HG03108 (cell line): ENCODE measurements at regions not wholly inside any gene's neighbourhood (a gene's known extent, or its start where the extent isn't known, plus 50 kb on each side); places are given as distances from the start of the nearest gene placed in this dataset.
"Not testable (repeated sequence)": the region's sequence is repeated elsewhere in the genome, so short reads cannot be mapped to it uniquely, and the experiment has no call there.

Experiments used
- ATAC-seq: cut with Tn5 transposase; IDR thresholded peaks from one replicate; pipeline ENCODE4 v1.9.1; 2021; ENCODE audit warnings: moderate library complexity; ENCODE audit not compliant: unreplicated experiment

DNA sequence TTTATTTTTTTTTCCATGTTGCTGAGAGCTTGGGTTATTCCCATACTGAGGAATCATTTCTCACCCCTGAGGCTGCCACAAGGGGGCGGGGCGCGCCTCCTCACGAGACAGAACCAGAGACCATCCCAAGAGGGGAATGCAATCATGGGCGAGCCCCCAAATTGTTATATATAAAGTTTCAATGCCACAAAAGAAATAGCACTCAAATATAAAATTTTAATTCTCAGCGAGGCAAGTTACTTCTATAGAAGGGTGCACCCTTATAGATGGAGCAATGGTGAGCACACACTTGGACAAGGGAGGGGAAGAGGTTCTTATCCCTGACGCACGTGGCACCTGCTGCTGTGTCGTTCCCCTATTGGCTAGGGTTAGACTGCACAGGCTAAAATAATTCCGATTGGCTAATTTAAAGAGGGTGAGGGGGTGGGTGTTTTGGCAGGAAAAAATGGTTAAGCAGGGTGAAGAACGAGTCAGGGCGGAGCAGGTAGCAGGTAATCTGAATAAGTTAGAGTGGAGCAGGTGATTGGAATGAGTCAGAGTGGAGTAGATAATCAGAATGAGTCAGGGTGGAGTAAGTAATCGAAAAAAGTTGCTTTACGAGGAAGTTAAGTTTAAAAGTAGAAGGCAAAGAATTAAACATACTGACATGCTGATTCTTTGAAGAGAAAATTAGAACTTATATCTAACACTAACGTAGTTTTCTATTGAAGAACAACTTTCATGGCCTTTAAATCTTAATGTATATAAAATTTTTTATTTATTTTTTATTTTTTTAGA, 177.5 kb downstream of the MTCL1 start:
- no peak for ATAC-seq

DNA sequence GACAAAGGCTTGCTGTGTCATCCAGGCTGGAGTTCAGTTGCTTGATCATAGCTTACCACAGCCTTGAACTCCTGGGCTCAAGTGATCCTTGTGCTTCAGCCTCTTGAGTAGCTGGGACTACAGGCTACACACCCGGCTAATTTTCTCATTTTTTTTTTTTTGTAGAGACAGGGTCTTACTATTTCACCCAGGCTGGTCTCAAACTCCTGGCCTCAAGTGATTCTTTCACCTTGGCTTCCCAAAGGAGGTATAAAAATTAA, 178.0 kb downstream of the MTCL1 start:
- ATAC-seq: no peak

DNA sequence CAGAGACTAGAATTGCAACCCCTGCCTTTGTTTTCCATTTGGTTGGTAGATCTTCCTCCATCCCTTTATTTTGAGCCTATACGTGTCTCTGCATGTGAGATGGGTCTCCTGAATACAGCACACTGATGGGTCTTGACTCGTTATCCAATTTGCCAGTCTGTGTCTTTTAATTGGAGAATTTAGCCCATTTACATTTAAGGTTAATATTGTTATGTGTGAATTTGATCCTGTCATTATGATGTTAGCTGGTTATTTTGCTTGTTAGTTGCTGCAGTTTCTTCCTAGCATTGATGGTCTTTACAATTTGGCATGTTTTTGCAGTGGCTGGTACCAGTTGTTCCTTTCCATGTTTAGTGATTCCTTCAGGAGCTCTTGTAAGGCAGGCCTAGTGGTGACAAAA, 182.5 kb downstream of the MTCL1 start:
- ATAC-seq: not testable (repeated sequence)

DNA sequence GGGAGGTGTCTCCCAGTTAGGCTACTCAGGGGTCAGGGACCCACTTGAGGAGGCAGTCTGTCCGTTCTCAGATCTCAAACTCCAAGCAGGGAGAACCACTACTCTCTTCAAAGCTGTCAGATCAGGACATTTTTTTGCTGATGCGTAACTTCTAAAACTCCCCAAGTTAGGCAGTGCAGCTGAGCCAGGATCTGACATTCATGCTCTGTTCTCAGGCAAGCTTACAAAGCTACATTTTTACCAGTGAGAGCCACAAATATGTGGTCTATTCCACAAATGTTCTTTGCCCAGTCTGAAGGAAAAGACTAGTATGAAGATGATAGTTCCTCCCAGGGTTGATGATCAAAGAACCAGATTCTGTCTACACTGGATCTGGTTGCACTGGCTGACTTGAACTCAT, 184.1 kb downstream of the MTCL1 start:
- no peak for ATAC-seq

DNA sequence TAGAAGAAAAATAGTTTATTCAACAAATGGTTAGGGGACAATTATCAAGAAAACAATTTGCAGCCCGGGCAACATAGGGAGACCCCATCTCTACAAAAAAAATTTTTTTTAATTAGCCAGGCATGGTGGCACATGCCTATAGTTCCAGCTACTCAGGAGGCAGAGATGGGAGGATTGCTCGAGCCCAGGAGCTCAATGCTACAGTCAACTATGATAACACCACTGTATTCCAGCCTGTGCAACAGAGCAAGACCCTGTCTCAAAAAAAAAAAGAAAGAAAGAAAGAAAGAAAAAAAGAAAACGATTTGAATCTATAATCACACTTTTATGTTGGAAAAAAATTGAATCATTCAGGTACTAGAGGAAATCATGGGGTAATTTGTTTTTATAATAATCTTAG, 185.1 kb downstream of the MTCL1 start:
- not testable (repeated sequence) for ATAC-seq

DNA sequence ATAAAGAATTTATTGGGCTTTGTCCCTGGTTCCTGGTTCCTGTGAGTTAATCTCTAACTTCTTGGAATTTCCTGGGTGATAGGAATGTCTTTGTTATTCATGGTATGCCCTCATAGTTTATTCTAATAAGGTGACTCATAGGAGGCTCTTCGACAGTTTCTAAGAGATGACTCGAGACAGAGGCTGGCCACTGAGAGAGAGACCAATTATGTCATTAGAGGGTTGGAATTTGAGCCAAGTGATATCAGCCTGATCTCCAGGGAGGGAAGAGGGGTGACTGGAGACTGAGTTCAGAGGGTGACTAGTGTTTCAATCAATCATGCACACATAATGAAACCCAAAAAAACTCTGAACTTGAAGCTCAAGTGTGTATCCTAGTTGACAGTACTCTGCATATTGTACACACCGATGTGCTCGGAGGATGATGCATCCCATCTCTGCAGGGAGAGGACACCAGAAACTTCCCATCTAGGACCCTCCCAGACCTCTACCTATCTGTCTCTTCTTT, 185.7 kb downstream of the MTCL1 start:
- no peak for ATAC-seq

DNA sequence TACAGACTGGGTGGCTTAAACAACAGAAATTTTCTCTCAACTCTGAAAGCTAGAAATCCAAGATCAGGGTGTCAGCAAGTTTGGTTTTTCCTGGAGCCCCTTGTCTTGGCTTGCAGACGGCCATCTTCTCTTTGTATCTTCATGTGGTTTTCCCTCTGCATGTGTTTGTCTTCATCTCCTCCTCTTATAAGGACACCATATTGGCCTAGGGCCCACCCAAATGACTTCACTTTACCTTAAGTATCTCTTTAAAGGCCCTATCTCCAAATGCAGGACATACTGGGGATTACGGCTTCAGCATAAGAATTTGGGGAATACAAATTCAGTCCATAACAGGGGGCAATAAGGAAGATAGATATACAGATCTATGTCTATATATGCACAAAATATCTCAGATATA, 187.9 kb downstream of the MTCL1 start:
- ATAC-seq: no peak

DNA sequence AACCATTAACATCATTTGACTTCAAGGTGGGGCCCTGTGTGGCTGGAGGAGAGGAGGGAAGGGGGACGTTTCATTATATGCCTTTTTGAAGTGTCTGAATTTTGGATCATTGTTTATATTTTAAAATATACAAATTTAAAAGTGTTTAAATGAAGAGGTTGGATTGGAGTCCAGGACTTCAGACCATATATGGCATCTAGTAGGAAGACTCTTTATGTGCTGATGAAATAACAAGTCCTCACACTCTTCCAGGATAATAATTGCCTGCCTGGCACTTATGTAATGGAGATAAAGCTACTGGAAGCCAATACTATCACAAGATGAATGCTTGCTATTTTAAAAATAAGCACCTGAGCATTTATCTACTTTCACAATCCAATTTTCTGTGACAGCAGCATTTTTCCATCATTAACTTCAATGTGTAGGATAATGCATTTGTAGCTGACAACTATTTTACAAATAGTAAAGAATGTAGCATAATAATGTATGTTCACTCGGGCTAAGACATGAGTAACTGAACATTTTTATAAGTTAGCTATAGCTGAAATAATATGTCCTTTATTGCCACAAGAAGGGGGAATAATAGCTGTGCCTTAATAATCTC, 188.4 kb downstream of the MTCL1 start:
- ATAC-seq: no peak

DNA sequence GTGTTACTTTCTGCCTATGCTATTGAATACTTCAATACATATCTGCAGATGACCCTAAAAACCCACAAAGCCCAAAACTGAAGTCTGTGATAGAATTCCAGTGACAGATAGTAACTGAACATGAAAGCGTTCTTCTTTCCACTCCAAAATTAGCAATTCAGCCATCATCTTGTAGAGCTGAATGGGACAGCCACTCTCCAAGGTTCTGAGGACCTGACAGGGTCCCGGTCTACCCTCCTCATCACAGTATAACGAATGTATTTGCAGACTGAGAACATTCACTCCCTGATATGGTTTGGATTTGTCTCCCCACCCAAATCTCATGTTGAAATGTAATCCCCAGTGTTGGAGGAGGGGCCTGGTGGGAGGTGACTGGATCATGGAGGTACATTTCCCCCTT, 189.5 kb downstream of the MTCL1 start:
- no peak for ATAC-seq

DNA sequence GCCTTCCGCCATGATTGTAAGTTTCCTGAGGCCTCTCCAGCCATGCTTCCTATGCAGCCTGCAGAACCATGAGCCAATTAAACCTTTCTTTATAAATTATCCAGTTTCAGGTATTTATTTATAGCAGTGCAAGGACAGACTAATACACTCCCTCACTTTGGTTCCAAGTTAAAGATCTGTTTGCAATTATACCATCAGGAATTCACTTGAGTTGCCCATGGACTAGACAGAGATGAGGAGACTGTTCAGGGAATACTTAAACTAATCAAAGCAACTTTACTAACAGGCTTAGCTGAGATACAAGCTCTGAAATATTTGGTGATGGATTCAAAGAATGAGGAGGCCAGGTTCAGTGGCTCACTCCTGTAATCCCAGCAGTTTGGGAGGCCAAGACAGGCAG, 190.0 kb downstream of the MTCL1 start:
- ATAC-seq: no peak

DNA sequence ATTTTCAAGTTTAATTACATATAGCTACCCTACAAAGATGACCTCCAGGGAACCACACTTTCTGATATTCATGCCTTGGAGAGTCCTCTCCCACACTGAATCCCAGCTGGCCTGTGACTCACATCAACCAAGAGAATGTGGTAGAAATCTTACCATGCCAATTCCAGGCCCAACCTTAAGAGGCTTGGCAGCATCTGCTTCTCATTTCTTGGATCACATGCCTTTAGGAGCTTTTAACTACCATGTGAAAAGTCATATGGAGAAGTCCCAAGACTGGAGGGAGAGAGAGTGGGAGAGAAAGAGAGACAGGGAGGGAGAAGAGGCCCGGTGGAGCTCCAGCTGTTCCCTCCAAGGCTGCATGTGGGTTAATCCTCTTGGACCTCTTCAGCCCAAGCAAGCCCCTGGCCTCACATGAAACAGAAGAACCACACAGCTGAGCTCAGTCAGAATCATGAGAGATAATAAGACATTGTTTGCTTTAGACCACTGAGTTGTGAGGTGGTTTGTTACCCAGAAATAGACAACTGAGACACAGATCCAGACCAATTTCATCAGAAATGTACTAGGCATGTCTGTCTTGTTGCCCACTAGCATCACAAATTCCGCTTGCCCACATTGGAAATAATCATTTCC, 190.7 kb downstream of the MTCL1 start:
- no peak for ATAC-seq

DNA sequence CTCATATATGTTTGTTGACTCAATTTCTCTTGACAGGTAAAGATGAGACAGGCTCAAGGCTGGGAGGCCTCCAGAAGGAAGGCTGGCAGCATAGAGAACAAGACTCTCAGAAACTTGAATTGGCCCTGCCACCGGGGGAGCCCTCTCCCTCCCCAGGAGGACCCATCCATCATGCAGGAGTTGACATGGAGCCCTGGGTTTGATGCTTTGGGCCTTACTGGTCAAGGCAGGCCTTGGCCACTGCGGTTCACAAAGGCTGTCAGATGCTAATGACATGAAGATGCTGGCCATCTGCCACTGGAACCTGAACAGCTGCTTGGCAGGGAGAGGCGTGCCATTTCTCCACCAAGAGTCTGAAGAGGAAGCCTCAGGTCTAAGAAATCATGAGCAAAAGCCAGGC, 193.6 kb downstream of the MTCL1 start:
- no peak for ATAC-seq

DNA sequence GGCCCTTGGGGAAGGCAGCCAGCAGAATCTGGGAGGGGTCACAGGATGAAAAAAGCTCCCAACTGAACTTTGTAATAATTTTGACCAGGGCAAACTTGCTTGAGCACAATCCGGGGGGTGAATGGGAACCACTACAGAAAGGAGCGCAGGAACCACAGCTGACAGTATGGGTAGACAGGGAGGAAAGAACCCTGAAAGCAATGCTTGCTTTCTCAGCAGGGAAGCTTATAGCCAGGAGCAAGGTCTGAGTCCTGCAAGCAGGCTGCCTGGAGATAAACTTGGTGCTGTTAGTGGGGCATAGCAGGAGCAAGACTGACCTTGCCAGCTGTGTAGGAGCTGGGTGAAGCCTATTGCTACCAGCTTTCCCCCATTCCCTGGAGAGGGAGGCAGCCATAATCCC, 195.2 kb downstream of the MTCL1 start:
- ATAC-seq: no peak

DNA sequence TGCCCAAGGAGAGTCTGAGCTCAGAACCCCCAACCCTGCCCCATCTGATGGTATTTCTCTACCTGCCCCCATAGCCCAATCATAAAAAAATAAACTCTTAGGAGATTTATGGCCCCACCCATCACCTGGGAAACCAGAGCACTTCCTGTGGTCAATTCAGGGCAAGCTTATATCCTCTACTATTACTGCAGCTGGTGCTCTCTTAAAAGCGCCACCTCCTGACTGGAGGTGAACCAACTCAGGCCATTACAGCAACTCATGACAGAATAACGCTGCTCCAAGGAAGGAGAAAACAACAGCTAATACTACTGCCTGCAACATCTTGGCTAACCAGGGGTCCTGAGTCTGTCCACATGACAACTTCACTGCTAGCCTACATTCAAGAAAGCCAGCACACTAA, 195.7 kb downstream of the MTCL1 start:
- no peak for ATAC-seq

DNA sequence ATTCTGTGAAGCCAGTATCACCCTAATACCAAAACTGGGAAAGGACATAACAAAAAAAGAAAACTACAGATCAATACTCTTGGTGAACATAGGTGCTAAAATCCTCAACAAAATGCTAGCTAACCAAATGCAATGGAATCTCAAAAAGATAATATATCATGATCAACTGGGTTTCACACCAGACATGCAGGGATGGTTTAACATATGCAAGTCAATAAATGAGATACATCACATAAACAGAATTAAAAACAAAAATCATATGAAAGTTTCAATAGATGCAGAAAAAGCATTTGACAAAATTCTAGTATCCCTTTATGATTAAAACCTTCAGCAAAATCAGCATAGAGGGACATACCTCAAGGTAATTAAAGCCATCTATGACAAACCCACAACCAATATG, 198.2 kb upstream of the NDUFV2 start:
- no peak for ATAC-seq

DNA sequence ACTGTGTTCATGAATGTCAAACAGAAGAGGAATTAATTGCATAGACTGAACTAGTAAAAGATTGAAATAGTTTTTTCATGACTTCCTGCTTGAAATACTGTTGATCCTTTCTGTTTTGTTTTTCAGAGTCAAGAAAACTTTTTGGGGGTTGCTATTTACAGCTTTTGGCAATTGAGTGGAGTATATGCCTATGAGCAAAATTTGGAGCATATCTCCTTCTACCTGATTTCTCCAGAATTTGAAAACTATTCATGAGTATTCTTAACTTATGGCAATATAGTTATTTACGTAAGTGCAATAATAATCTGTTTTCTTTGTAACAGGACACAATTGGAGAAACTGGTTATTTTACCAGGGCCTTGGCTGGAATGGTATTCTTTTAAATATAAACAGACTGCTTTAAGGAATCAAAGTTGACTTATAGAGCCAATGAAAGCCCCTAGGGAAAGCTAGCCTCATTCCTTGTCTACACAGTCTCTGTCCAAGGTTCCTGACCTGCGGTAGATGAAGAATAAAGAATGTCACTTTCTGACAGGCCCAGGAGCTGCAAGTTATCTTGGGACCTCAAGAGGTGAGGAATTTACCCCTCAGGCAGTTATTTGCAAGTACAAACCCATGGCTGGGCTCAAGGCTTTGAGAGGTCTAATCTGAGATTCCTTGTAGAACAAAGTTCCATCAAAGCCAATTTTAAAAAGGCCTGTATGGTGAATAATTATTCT, 193.5 kb upstream of the NDUFV2 start:
- ATAC-seq: no peak

DNA sequence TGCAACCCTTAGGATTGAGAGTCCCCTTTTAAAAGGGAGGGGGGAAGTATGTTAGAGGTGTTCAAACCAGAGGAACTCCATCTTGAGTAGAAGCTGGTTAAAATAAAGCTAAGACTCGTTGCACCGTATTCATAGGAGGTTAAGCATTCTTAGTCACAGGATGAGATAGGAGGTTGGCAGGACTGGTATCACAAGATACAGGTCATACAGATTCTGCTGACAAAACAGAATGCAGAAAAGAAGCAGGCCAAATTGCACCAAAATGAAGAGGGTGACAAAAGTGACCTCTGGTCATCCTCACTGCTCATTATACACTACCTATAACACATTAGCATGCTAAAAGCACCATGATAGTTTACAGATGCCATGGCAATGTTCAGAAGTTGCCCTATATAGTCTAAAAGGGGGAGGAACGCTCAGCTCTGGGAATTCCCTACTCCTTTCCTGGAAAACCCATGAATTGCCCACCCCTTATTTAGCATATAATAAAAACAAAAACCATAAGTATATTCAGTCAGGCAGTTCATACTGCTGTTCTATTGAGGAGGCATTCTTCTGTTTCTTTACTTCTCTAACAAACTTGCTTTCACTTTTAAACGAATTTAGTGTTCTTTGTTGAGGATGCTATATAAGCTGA, 192.2 kb upstream of the NDUFV2 start:
- ATAC-seq: no peak

DNA sequence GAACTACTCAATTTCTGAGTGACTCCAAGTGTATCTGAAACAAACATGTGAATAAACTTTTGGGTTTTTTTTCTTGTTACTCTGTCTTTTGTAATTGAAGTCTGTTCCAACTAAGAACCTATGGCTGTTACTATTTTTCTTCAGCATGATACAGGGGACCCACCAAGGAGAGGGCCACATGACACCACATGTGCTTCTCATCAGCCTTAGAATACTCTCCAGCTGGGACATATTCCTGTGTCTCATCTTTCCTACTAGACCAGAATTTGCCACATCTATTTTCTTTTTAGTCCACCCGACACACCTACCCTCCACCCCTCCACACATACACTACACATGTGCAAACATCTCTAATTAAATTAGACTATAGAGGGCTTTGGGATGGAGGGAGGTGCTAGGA, 191.7 kb upstream of the NDUFV2 start:
- no peak for ATAC-seq

DNA sequence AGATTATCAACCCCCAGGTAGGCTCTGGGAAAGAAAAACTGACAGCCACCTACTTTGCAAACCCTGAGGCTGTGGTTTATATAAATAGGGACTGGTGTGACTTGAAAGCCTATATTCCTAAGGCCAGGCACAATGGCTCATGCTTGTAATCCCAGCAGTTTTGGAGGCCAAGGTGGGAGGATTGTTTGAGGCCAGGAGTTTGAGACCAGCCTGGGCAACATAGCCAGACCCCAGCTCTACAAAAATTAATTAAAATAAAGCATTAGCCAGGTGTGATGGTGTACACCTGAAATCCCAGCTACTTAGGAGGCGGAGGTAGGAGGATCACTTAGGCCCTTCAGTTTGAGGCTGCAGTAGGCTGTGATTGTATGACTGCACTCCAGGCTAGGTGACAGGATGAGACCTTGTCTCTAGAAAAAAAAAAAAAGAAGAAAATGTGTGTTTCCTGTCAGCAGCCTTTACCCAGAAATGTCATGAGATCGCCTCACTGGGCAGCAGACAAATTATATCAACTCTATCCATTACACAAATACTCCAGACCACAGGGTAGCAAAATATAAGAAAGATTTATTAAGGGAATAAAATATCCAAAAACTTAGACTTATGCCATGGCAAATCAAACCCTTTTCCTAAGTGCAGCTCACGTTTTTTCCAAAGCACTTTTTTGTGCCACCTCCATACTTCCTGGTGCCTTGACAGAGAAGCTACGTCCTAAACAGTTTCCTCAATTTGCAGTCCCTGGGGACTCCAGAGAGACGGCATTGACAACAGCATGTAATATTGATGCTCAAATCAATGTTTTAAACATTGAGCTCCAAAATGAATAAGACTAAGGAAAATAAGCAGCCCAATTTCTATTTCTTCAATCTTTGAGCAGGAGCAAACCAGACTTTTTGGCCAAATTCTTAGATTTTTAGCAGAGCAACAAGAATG, 190.8 kb upstream of the NDUFV2 start:
- ATAC-seq: no peak
